HG03520 (cell line): ENCODE measurements at regions not wholly inside any gene's neighbourhood (a gene's known extent, or its start where the extent isn't known, plus 50 kb on each side); places are given as distances from the start of the nearest gene placed in this dataset.

Experiments used
- ATAC-seq: cut with Tn5 transposase; IDR thresholded peaks from one replicate; pipeline ENCODE4 v1.9.1; 2021; ENCODE audit warnings: mild to moderate bottlenecking, moderate library complexity; ENCODE audit not compliant: unreplicated experiment

- ATAC-seq, result no peak
Observed at GRCh38 chr5:63894690-63895089, 67.6 kb downstream of the HTR1A start.

- no peak for ATAC-seq
Observed at GRCh38 chr5:63878788-63879187, 83.5 kb downstream of the HTR1A start.

- ATAC-seq, result no peak
Observed at GRCh38 chr5:63877961-63878360, 84.3 kb downstream of the HTR1A start.

GRCh38 chr5:63860379-63860778 lies 101.9 kb downstream of the HTR1A start:
- ATAC-seq, result no peak

- no peak for ATAC-seq
Observed at GRCh38 chr5:63854076-63854475, 108.2 kb downstream of the HTR1A start.

DNA sequence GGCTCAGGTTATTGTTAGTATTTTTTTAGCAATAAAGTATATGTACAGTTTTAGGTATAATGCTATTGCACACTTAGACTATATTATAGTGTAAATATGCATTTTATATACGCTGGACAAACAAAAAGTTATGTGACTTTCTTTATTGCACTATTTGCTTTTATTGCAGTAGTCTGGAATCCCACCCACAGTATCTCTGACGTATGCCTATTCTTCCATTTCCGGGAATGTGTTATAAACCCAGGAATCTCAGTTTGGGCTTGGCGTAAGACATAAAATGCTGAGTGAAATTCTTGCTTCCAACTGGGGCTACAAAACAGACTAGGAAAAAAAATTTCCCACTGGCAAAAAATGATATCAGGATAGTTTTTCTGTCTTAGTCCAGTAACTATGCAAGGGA lies 119.1 kb downstream of the HTR1A start:
- ATAC-seq, result no peak

DNA sequence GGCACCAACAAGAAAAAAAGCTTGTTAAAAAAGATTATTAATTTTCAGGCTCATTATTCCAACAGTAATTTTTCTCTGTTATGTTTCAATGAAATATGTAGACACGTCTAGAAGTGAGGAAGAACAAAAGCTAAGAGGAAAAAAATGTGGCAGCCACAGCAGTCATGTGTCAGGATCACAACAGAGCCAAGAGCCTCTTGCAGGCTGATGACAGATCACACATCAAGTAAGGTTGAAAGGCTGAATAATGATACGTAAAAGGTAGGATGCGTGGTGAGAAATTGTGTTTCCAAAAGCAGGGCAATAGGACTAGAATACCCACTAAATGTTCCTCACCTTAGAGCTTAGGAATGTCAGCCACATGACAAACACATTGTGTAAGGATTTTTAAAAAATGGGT lies 124.8 kb downstream of the HTR1A start:
- ATAC-seq, result no peak

DNA sequence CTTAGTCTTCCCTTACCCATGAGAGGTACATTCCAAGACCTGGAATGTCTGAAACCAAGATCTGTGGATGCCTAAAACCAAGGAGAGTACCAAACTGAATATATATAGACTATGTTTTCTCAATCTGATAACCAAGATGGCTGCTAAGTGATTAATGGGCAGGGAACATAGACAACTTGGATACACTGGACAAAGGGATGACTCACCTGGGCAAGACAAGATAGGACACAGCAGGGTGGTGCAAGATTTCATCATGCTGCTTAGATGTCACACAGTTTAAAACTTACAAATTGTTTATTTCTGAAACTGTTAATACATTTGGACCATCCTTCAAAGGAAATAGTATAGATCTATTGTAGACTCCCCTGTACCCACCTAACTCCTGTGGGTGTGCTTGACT lies 130.9 kb downstream of the HTR1A start:
- ATAC-seq, result no peak

DNA sequence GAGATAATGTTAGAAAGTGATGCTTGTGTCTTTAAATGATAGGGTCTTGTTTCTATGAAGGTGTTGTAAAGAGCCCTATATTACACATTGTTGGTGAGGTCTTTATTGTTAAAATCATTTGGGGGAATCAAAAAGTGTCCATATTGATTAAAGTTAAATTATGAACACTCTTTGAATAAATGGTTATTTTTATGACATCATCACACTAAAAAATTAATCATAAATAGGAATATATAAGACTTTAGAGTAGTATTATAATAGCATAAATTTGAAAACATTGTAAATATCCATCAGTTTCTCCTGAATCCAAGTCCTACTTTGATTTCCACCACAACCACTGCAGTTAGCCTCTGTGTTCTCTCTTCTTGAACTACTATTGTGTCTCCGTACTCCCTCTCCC lies 136.3 kb downstream of the HTR1A start:
- no peak for ATAC-seq

DNA sequence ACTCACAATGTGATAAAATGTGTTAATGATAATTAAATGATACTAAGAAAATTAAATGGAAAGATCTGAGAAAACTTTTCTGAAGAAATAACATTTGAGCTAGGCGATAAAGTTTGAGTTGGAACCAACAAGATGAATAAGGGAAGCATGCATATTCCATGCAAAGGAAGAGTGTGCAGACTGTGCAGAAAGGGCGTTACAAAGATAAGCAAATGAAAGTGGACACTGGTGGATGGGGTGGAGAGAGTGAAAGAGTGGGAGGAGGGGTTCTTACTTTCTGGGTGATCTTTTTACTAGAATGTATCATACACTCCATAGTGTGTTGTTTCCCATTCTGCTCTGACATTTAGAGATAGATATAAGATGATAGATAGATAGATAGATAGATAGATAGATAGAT lies 138.7 kb downstream of the HTR1A start:
- no peak for ATAC-seq

DNA sequence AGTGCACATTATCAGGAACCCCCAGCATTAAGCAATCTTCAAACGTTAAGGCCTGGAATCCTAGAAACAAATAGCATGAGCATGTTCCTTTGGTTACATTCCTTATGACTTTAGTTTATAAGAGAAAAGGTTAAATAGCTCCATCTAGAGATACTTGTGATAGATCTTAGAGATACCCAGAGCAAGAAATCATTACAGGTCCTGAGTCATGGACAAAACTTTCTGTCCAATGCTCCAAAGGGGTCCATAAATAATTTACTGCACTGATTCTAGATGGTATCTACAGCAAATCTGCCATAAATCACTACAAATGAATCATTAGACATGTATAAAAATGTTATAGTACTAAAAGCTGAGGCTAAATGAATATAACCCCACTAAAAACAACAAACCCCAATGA lies 139.6 kb downstream of the HTR1A start:
- ATAC-seq, result no peak

DNA sequence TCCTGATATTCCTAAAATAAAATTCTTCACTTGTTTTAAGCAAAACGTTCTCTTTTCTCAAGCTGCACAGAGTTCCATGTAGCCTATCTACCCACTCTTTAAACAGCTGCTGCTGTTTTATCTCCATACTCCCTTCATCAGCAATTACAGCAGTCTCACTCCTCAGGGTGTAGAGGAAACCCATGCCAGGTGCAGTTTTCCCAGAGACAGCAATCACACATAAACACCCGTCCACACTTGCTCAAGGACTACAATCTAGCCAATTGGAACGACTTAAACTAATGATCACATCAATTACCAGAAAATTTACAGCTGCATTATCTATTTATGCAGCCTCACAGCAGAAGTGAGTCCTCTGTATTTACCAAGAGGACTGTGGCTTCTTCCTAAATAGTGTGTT lies 141.7 kb downstream of the HTR1A start:
- ATAC-seq, result no peak

DNA sequence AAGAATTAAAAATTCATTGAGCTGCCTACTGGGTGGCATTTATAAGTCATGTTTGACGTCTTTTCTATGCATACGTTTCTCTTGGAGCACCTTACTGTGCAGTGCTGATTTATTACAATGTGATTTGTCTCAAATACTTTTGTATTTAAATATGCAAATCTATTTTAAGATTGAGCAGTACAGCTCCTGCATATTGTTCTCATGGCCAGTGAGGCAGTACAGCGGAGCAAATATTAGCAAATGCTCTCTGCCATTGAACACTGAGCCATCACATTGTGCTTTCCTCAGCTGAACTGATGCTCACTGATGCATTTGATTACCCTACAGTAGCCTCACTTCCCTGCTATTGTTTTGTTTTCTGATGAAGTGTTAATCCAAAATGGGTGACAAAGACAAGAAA lies 149.6 kb downstream of the HTR1A start:
- ATAC-seq, result no peak

DNA sequence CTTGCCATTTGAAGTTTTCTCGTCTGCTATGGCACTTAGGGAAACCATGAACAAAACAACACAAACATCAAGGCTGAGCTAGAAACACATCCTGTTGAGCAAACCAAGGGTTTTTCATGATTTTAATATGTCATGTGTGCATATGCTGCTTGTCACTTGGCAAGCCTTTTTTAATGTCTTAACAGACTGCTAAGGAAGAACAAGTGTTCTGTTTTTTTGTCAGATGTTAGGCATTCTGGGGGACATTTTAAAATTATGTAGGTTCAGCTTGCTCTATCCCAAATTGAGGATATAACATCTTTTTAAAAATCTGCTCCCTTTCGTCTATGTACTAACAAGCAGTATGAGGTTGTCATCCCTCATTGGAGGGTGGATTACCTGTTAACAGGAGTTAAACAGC lies 150.3 kb downstream of the HTR1A start:
- no peak for ATAC-seq

GRCh38 chr5:63811286-63811685 lies 151.0 kb downstream of the HTR1A start:
- no peak for ATAC-seq

- no peak for ATAC-seq
Observed at GRCh38 chr5:63805151-63805550, 157.1 kb downstream of the HTR1A start.

DNA sequence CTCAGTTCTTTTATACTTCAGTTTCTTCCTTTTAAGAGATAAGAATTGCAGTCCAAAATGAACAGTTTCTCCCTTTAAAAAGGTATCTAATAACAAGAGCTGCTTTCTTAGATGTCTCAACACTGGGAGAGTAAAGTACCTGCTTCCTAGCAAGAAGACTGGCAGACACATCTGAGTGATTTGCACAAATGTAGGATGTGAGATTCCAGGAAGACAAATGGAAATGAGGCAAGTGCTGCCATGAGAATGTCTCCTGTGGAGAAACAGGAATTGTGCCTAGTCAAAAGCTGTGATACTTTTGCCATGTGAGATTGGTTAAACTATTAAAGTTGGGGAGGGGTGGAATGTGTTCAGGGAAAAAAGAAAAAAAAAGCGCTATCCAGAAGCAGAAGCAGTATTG lies 159.1 kb downstream of the HTR1A start:
- no peak for ATAC-seq

GRCh38 chr5:63794979-63795378 lies 167.3 kb downstream of the HTR1A start:
- ATAC-seq, result no peak

GRCh38 chr5:63794296-63794695 lies 167.9 kb downstream of the HTR1A start:
- no peak for ATAC-seq

- ATAC-seq, result no peak
Observed at GRCh38 chr5:63774939-63775338, 187.3 kb downstream of the HTR1A start.

GRCh38 chr5:63768221-63768620 lies 194.0 kb downstream of the HTR1A start:
- no peak for ATAC-seq

DNA sequence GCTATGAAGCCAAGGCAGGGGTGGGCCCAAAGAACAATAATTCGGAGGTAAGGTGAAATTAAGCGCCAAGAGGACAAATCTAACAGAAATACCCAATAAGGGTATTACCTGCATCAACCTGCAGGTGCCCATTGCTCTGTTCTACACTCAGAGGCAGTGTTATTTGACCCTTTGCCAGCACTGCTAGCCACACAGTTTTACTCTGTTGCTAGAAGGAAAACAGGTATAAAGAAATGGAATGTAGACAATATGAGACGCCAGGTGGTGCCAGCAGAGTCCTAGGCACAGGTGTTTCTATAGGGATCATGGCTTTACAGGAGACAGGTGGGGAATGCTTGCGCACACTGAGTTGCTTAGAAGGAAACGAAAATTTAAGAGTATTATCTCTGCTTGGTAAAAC lies 201.3 kb downstream of the HTR1A start:
- no peak for ATAC-seq

GRCh38 chr5:63743096-63743798 lies 219.0 kb downstream of the HTR1A start:
- ATAC-seq, result no peak
